Activated CD8-positive, alpha-beta memory T cell treated with anti-CD3 and anti-CD28 coated beads, Interleukin-2, amount 10 ng/mL, durations not matched to agents 7 days and 5 days (primary cell): ENCODE measurements at regions not wholly inside any gene's neighbourhood (a gene's known extent, or its start where the extent isn't known, plus 50 kb on each side); places are given as distances from the start of the nearest gene placed in this dataset.

Experiments
- ATAC-seq: fragments of 150-1000 bp; cut with Tn5 transposase; one replicate; pipeline ENCODE4 v1.10.0; 2021; ENCODE audit warnings: moderate library complexity
- CTCF ChIA-PET: fragments of 350-600 bp; sonication (Branson Sonifier 250); formaldehyde crosslinking; loops from one replicate; lab custom pipeline; 2021; ENCODE audit warnings: antibody characterized with exemption; lab: Charles Lee
- DNase-seq: peaks from one replicate; pipeline ENCODE4 v3.0.0-alpha.2; 2020
- H3K27ac Mint-ChIP-seq: one replicate; pipeline ENCODE4 v1.8.0; 2021; ENCODE audit warnings: mild to moderate bottlenecking, mixed read lengths
- H3K27me3 Mint-ChIP-seq: one replicate; pipeline ENCODE4 v1.8.0; 2021; ENCODE audit warnings: mixed read lengths
- H3K36me3 Mint-ChIP-seq: one replicate; pipeline ENCODE4 v1.8.0; 2021; ENCODE audit warnings: mild to moderate bottlenecking, mixed read lengths
- H3K4me1 Mint-ChIP-seq: one replicate; pipeline ENCODE4 v1.8.0; 2021; ENCODE audit warnings: mixed read lengths
- H3K4me3 Mint-ChIP-seq: one replicate; pipeline ENCODE4 v1.8.0; 2021; ENCODE audit warnings: mild to moderate bottlenecking, moderate library complexity, mixed read lengths
- H3K9me3 Mint-ChIP-seq: one replicate; pipeline ENCODE4 v1.8.0; 2022; ENCODE audit warnings: low read depth, mixed read lengths

DNA sequence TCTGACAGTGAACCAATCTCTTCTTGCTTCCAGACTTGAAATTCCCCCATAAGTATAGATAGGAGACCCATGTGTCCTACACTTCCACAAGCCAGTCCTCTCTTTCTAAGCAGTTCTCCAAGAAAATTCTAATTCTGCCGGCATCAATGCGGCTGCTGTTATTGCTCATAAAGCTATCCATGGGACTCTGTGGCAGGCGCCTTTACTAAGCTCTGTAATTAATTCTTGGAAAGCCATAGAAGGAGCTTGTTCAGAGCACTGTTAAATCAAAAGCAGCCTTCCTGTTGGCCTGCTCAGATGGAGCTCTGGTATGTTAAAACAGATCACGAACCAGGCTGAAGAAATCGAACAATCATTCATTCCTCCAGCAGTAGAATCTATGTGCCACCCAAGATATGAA is 244.3 kb upstream of the NFE2L3 start:
- H3K9me3 Mint-ChIP-seq: no peaks in the 10 kb centered on the region
- no peak overlapping the region for H3K27ac Mint-ChIP-seq
- CTCF ChIA-PET: interaction anchor here (4.9 kb wide), 1 partner anchor 13 kb away, joined by 33 read pairs; no protein-coding TSS in a partner anchor
- no peak overlapping the region for H3K4me3 Mint-ChIP-seq
- H3K36me3 Mint-ChIP-seq: no peaks in the 10 kb centered on the region
- ATAC-seq: no peak
- peaks cover 6% of the 10 kb centered on the region for H3K4me1 Mint-ChIP-seq
- DNase-seq: no peak
- H3K27me3 Mint-ChIP-seq: peaks cover 7% of the 10 kb centered on the region

GRCh38 chr7:25908154-25908949 is 243.6 kb upstream of the NFE2L3 start:
- CTCF ChIA-PET: interaction anchor here (4.9 kb wide), 1 partner anchor 13 kb away, joined by 33 read pairs; no protein-coding TSS in a partner anchor
- Mint-ChIP-seq H3K27me3 (peaks cover 10% of the 10 kb centered on the region), H3K36me3 (no peaks in the 10 kb centered on the region), H3K4me1 (peaks cover 9% of the 10 kb centered on the region), H3K4me3 (no peak overlapping the region), H3K27ac (no peak overlapping the region), H3K9me3 (no peaks in the 10 kb centered on the region)
- no peak for DNase-seq
- ATAC-seq: no peak

- Mint-ChIP-seq H3K4me1 (peaks cover 9% of the 10 kb centered on the region), H3K9me3 (no peaks in the 10 kb centered on the region), H3K4me3 (no peak overlapping the region), H3K27ac (no peak overlapping the region), H3K27me3 (peaks cover 33% of the 10 kb centered on the region), H3K36me3 (no peaks in the 10 kb centered on the region)
- DNase-seq: no peak
- CTCF ChIA-PET: no interaction called here
- no peak for ATAC-seq
Observed at GRCh38 chr7:25911738-25912607, 240.0 kb upstream of the NFE2L3 start.

DNA sequence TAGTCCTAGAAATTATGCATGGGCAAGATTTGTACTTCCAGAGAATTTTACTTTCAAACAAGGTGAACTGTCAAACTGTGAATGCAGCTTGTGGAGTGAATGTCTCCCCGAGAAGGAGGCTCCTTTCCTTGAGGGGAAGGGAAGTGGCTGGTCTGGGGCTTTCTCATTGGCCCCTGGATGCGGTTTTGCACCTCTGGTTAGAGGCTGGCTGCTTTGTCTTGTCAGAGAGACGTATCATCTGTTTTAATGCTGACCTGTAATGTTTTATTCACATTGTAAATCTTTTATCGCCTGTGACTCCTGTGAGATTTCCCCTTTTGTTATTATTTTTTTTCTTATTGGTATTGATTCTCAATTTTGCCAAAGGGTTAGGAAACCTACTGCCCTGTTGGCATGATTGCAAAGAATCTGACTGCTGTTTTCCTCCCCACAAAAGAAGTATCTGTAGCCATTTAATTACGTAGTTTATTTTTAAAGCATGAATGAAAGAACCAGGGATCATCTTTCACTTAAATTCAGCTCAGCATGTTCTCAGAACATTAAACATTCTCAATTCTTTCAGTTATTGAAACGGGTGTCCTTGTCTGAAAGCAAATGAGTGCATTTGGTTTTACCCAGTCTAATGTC is 238.3 kb upstream of the NFE2L3 start:
- Mint-ChIP-seq H3K4me3 (no peak overlapping the region), H3K9me3 (no peaks in the 10 kb centered on the region), H3K4me1 (peaks cover 9% of the 10 kb centered on the region), H3K36me3 (peaks cover 1% of the 10 kb centered on the region), H3K27me3 (peaks cover 45% of the 10 kb centered on the region), H3K27ac (no peak overlapping the region)
- ATAC-seq (peak; percentile 71), DNase-seq (peak; percentile 61)
- CTCF ChIA-PET: interaction anchor here (1.7 kb wide), 1 partner anchor 20 kb away, joined by 6 read pairs; no protein-coding TSS in a partner anchor

- Mint-ChIP-seq H3K27ac (no peak overlapping the region), H3K4me1 (peaks cover 2% of the 10 kb centered on the region), H3K36me3 (peaks cover 2% of the 10 kb centered on the region), H3K4me3 (no peak overlapping the region), H3K27me3 (peaks cover 56% of the 10 kb centered on the region), H3K9me3 (no peaks in the 10 kb centered on the region)
- CTCF ChIA-PET: no interaction called here
- ATAC-seq: no peak
- no peak for DNase-seq
Observed at GRCh38 chr7:25918731-25919130, 233.3 kb upstream of the NFE2L3 start.

GRCh38 chr7:25922296-25922695 is 229.7 kb upstream of the NFE2L3 start:
- H3K27ac Mint-ChIP-seq: no peak overlapping the region
- CTCF ChIA-PET: interaction anchor here (0.7 kb wide), 1 partner anchor 30 kb away, joined by 3 read pairs; no protein-coding TSS in a partner anchor
- H3K9me3 Mint-ChIP-seq: no peaks in the 10 kb centered on the region
- no peaks in the 10 kb centered on the region for H3K4me1 Mint-ChIP-seq
- H3K27me3 Mint-ChIP-seq: peaks cover 41% of the 10 kb centered on the region
- ATAC-seq (no peak), DNase-seq (no peak)
- peaks cover 2% of the 10 kb centered on the region for H3K36me3 Mint-ChIP-seq
- H3K4me3 Mint-ChIP-seq: no peak overlapping the region

- Mint-ChIP-seq H3K27ac (no peak overlapping the region), H3K9me3 (no peaks in the 10 kb centered on the region), H3K4me1 (no peaks in the 10 kb centered on the region), H3K27me3 (peaks cover 38% of the 10 kb centered on the region), H3K4me3 (no peak overlapping the region), H3K36me3 (no peaks in the 10 kb centered on the region)
- CTCF ChIA-PET: no interaction called here
- no peak for DNase-seq
- ATAC-seq: no peak
Observed at GRCh38 chr7:25923741-25924460, 228.1 kb upstream of the NFE2L3 start.

- CTCF ChIA-PET: interaction anchor here (0.8 kb wide), 1 partner anchor 12 kb away, joined by 3 read pairs; no protein-coding TSS in a partner anchor
- H3K27ac Mint-ChIP-seq: no peak overlapping the region
- ATAC-seq (no peak), DNase-seq (no peak)
- H3K27me3 Mint-ChIP-seq: peaks cover 43% of the 10 kb centered on the region
- no peaks in the 10 kb centered on the region for H3K36me3 Mint-ChIP-seq
- H3K4me1 Mint-ChIP-seq: no peaks in the 10 kb centered on the region
- H3K4me3 Mint-ChIP-seq: no peak overlapping the region
- no peaks in the 10 kb centered on the region for H3K9me3 Mint-ChIP-seq
Observed at GRCh38 chr7:25926009-25926408, 226.0 kb upstream of the NFE2L3 start.

GRCh38 chr7:25926451-25926850 is 225.5 kb upstream of the NFE2L3 start:
- CTCF ChIA-PET: interaction anchor here (0.8 kb wide), 1 partner anchor 11 kb away, joined by 3 read pairs; no protein-coding TSS in a partner anchor
- ATAC-seq (no peak), DNase-seq (no peak)
- H3K9me3 Mint-ChIP-seq: no peaks in the 10 kb centered on the region
- H3K36me3 Mint-ChIP-seq: no peaks in the 10 kb centered on the region
- H3K27me3 Mint-ChIP-seq: peaks cover 44% of the 10 kb centered on the region
- no peak overlapping the region for H3K27ac Mint-ChIP-seq
- no peaks in the 10 kb centered on the region for H3K4me1 Mint-ChIP-seq
- no peak overlapping the region for H3K4me3 Mint-ChIP-seq

GRCh38 chr7:25926891-25927625 is 224.9 kb upstream of the NFE2L3 start:
- Mint-ChIP-seq H3K4me1 (no peaks in the 10 kb centered on the region), H3K4me3 (no peak overlapping the region), H3K27ac (no peak overlapping the region), H3K27me3 (peaks cover 45% of the 10 kb centered on the region), H3K36me3 (no peaks in the 10 kb centered on the region), H3K9me3 (no peaks in the 10 kb centered on the region)
- DNase-seq: no peak
- CTCF ChIA-PET: no interaction called here
- ATAC-seq: no peak

DNA sequence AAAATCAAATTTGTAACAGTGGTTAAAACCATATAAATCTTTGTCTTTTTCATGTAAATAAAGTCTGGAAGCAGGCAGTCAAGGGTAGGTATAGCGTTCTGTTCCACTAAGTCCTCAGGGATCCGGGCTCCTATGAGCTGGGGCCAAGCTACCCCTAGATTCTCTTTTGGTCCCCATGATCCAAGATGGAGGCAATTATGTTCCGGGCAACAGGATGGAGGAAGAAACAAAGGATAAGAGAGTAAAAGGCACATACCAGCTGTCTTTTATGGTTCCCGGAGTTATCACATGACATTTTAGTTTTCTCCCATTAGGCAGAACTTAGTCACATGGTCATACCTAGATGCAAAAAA is 224.4 kb upstream of the NFE2L3 start:
- peaks cover 44% of the 10 kb centered on the region for H3K27me3 Mint-ChIP-seq
- H3K27ac Mint-ChIP-seq: no peak overlapping the region
- CTCF ChIA-PET: no interaction called here
- H3K4me3 Mint-ChIP-seq: no peak overlapping the region
- no peaks in the 10 kb centered on the region for H3K36me3 Mint-ChIP-seq
- no peaks in the 10 kb centered on the region for H3K9me3 Mint-ChIP-seq
- no peak for DNase-seq
- no peak for ATAC-seq
- no peaks in the 10 kb centered on the region for H3K4me1 Mint-ChIP-seq

- no peaks in the 10 kb centered on the region for H3K4me1 Mint-ChIP-seq
- peaks cover 45% of the 10 kb centered on the region for H3K27me3 Mint-ChIP-seq
- peaks cover 8% of the 10 kb centered on the region for H3K9me3 Mint-ChIP-seq
- peaks cover 5% of the 10 kb centered on the region for H3K36me3 Mint-ChIP-seq
- H3K4me3 Mint-ChIP-seq: no peak overlapping the region
- no peak overlapping the region for H3K27ac Mint-ChIP-seq
- CTCF ChIA-PET: no interaction called here
- DNase-seq (no peak), ATAC-seq (no peak)
Observed at GRCh38 chr7:25928549-25929330, 223.3 kb upstream of the NFE2L3 start.
